ENCODE measurements at regions not wholly inside any gene's neighbourhood (a gene's known extent, or its start where the extent isn't known, plus 50 kb on each side); places are given as distances from the start of the nearest gene placed in this dataset.

GRCh38 chr3:193903966-193904365 is 232.0 kb upstream of the HES1 start:
- TF ChIP-seq POLR2A (IDR thresholded peaks at IDR 0.05): no peak
- TF ChIP-seq, protein P1, sequence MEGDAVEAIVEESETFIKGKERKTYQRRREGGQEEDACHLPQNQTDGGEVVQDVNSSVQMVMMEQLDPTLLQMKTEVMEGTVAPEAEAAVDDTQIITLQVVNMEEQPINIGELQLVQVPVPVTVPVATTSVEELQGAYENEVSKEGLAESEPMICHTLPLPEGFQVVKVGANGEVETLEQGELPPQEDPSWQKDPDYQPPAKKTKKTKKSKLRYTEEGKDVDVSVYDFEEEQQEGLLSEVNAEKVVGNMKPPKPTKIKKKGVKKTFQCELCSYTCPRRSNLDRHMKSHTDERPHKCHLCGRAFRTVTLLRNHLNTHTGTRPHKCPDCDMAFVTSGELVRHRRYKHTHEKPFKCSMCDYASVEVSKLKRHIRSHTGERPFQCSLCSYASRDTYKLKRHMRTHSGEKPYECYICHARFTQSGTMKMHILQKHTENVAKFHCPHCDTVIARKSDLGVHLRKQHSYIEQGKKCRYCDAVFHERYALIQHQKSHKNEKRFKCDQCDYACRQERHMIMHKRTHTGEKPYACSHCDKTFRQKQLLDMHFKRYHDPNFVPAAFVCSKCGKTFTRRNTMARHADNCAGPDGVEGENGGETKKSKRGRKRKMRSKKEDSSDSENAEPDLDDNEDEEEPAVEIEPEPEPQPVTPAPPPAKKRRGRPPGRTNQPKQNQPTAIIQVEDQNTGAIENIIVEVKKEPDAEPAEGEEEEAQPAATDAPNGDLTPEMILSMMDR (IDR thresholded peaks at IDR 0.05): no peak
